Naive thymus-derived CD4-positive, alpha-beta T cell (primary cell): ENCODE measurements at regions not wholly inside any gene's neighbourhood (a gene's known extent, or its start where the extent isn't known, plus 50 kb on each side); places are given as distances from the start of the nearest gene placed in this dataset.

Source experiments
- ATAC-seq: fragments of 150-1000 bp; cut with Tn5 transposase; 2 replicates; pipeline ENCODE4 v1.10.0; 2021; ENCODE audit warnings: mild to moderate bottlenecking, moderate library complexity
- CTCF ChIA-PET: fragments of 350-600 bp; sonication (Branson Sonifier 250); formaldehyde crosslinking; loops from one replicate; lab custom pipeline; 2021; ENCODE audit warnings: antibody characterized with exemption; lab: Charles Lee
- POLR2A ChIA-PET: fragments of 350-600 bp; sonication (Branson Sonifier 250); formaldehyde crosslinking; loops from one replicate; lab custom pipeline; 2021; ENCODE audit warnings: antibody characterized with exemption, inconsistent platforms; lab: Charles Lee
- DNase-seq, 9 donors: peaks; one replicate each; pipeline versions ENCODE4 v3.0.0 to v3.0.0-alpha.2; 2020 to 2022; ENCODE audit warnings: mixed read lengths in 1 of 9
- H3K27ac ChIP-seq: one replicate; pipeline ENCODE4 v1.7.0; 2013; ENCODE audit warnings: mild to moderate bottlenecking, low read depth, low read length, moderate library complexity
- H3K27me3 ChIP-seq, 2 donors: one replicate each; pipeline ENCODE4 v1.7.0; 2013; ENCODE audit warnings: low read length in 2 of 2, mild to moderate bottlenecking in 2 of 2, moderate library complexity in 2 of 2; ENCODE audit not compliant: control insufficient read depth in 2 of 2, insufficient read depth in 2 of 2
- H3K36me3 ChIP-seq, 3 experiments: 1 replicate in 2 of 3; 2 replicates in 1 of 3; pipeline ENCODE4 v1.7.0; 2013; ENCODE audit warnings: low read length in 3 of 3, mild to moderate bottlenecking in 3 of 3, moderate library complexity in 1 of 3; ENCODE audit not compliant: insufficient read depth in 3 of 3, control insufficient read depth in 2 of 3
- H3K4me1 ChIP-seq, 2 donors: one replicate each; pipeline ENCODE4 v1.7.0; 2013; ENCODE audit warnings: low read length in 2 of 2, mild to moderate bottlenecking in 2 of 2, moderate library complexity in 1 of 2; ENCODE audit not compliant: control insufficient read depth in 2 of 2, insufficient read depth in 2 of 2
- H3K4me3 ChIP-seq: 2 replicates; pipeline ENCODE4 v1.7.0; 2013; ENCODE audit warnings: mild to moderate bottlenecking, low read length
- H3K9me3 ChIP-seq, 3 experiments: 1 replicate in 2 of 3; 2 replicates in 1 of 3; pipeline ENCODE4 v1.7.0; 2013; ENCODE audit warnings: low read length in 3 of 3; ENCODE audit not compliant: control insufficient read depth in 2 of 3
- H3K27ac Mint-ChIP-seq, 9 donors: one replicate each; pipeline ENCODE4 v1.8.0; 2020 to 2022; ENCODE audit warnings: mixed read lengths in 9 of 9, mild to moderate bottlenecking in 8 of 9, moderate library complexity in 5 of 9, inconsistent platforms in 2 of 9
- H3K27me3 Mint-ChIP-seq, 5 donors: one replicate each; pipeline ENCODE4 v1.8.0; 2021 to 2022; ENCODE audit warnings: mixed read lengths in 5 of 5, mild to moderate bottlenecking in 1 of 5
- H3K36me3 Mint-ChIP-seq, 5 donors: one replicate each; pipeline ENCODE4 v1.8.0; 2020 to 2022; ENCODE audit warnings: mixed read lengths in 5 of 5, mild to moderate bottlenecking in 3 of 5, inconsistent platforms in 1 of 5
- H3K4me1 Mint-ChIP-seq, 7 donors: one replicate each; pipeline ENCODE4 v1.8.0; 2020 to 2022; ENCODE audit warnings: mixed read lengths in 7 of 7, mild to moderate bottlenecking in 3 of 7, inconsistent platforms in 1 of 7
- H3K4me3 Mint-ChIP-seq, 10 donors: one replicate each; pipeline ENCODE4 v1.8.0; 2020 to 2022; ENCODE audit warnings: mild to moderate bottlenecking in 10 of 10, mixed read lengths in 10 of 10, moderate library complexity in 6 of 10, inconsistent platforms in 2 of 10
- H3K9me3 Mint-ChIP-seq, 11 donors: one replicate each; pipeline ENCODE4 v1.8.0; 2020 to 2022; ENCODE audit warnings: mixed read lengths in 11 of 11, mild to moderate bottlenecking in 4 of 11, inconsistent platforms in 1 of 11, moderate library complexity in 1 of 11
- intact Hi-C, 2 donors: fragments of 100-400 bp; cut with micrococcal nuclease; formaldehyde crosslinking; loops; one replicate each; pipeline ENCODE4 v1.15.1; 2023

DNA sequence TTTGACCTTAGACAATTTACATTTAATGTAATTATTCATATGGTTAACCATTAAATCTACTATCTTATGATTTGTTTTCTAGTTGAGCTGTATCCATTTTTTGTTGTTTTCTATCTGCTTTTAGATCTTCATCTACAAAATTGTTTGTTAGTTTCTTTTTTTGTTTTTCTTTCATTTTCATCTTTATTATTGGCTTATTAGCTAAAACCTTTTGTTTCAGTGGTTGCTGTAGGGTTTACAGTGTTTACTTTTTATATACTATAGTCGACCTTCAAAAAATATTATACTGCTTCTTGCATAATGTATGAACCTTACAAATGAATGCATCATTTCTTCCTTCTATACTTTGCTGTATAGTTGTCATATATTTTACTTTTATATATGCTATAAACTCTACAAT, 651.6 kb upstream of the PLXNA2 start:
- Mint-ChIP-seq H3K36me3 (no peaks in the 10 kb centered on the region), H3K9me3 (peaks cover 0 to 24% (median 2%) of the 10 kb centered on the region in 11 donors), H3K27ac (no peak overlapping the region), H3K4me3 (no peak overlapping the region), H3K27me3 (peaks cover 0 to 21% (median 14%) of the 10 kb centered on the region in 5 donors), H3K4me1 (no peaks in the 10 kb centered on the region)
- no peaks in the 10 kb centered on the region for H3K4me1 ChIP-seq
- DNase-seq, result no peak
- ChIA-PET CTCF (no interaction called here), POLR2A (no interaction called here)
- H3K36me3 ChIP-seq, result no peaks in the 10 kb centered on the region
- no peak for ATAC-seq
- no peak overlapping the region for H3K27ac ChIP-seq
- no peaks in the 10 kb centered on the region for H3K27me3 ChIP-seq
- no peaks in the 10 kb centered on the region for H3K9me3 ChIP-seq
- intact Hi-C loops, result no loop called here
- H3K4me3 ChIP-seq, result no peak overlapping the region

DNA sequence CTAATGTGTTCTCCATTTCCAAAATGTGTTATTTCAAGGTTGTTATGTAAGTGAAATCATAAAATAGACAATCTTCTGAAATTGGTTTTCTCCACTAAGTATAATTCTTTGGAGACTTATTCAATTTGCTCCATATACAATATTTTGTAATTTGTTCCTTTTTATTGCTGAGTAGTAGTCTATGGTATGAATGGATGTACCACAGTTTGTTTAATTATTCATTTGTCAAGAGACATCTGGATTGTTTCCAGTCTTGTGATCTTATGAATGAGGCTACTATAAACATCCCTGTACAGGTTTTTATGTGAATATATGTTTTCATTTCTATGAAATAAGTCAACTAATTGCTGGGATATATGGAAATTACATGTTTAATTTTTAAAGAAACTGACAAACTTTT, 652.6 kb upstream of the PLXNA2 start:
- H3K36me3 ChIP-seq, result no peaks in the 10 kb centered on the region
- ChIA-PET CTCF (no interaction called here), POLR2A (no interaction called here)
- Mint-ChIP-seq H3K36me3 (no peaks in the 10 kb centered on the region), H3K27ac (no peak overlapping the region), H3K27me3 (peaks cover 0 to 21% (median 14%) of the 10 kb centered on the region in 5 donors), H3K4me1 (no peaks in the 10 kb centered on the region), H3K9me3 (peaks cover 0 to 24% (median 4%) of the 10 kb centered on the region in 11 donors), H3K4me3 (no peak overlapping the region)
- no peaks in the 10 kb centered on the region for H3K9me3 ChIP-seq
- no peak overlapping the region for H3K4me3 ChIP-seq
- H3K4me1 ChIP-seq, result no peaks in the 10 kb centered on the region
- intact Hi-C loops, result no loop called here
- ATAC-seq (no peak), DNase-seq (no peak)
- no peaks in the 10 kb centered on the region for H3K27me3 ChIP-seq
- no peak overlapping the region for H3K27ac ChIP-seq

DNA sequence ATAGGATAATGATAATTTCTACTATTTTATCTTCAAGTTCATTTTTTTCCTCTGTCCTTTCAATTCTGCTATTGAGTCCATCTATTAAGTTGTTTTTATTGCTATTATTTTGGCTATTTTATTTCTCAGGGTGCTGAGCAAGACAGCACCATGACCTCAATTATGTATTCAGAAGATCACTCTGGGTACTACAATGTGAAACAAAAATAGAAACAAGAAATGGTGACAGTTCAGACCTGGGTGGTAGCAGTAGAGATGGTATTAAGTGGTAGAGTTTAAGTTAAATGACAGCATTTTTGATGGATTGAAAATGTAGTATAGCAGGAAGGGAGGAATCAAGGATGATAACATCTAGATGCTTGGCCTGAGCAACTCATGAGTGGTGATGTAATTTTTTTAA, 655.3 kb upstream of the PLXNA2 start:
- Mint-ChIP-seq H3K27me3 (peaks cover 0 to 23% (median 12%) of the 10 kb centered on the region in 5 donors), H3K4me3 (no peak overlapping the region), H3K9me3 (peaks cover 0 to 24% (median 4%) of the 10 kb centered on the region in 11 donors), H3K36me3 (no peaks in the 10 kb centered on the region), H3K27ac (no peak overlapping the region), H3K4me1 (no peaks in the 10 kb centered on the region)
- no peak overlapping the region for H3K27ac ChIP-seq
- ATAC-seq (no peak), DNase-seq (no peak)
- H3K4me3 ChIP-seq, result no peak overlapping the region
- no peaks in the 10 kb centered on the region for H3K9me3 ChIP-seq
- intact Hi-C loops, result no loop called here
- ChIA-PET CTCF (no interaction called here), POLR2A (no interaction called here)
- H3K36me3 ChIP-seq, result no peaks in the 10 kb centered on the region
- no peaks in the 10 kb centered on the region for H3K27me3 ChIP-seq
- H3K4me1 ChIP-seq, result no peaks in the 10 kb centered on the region

DNA sequence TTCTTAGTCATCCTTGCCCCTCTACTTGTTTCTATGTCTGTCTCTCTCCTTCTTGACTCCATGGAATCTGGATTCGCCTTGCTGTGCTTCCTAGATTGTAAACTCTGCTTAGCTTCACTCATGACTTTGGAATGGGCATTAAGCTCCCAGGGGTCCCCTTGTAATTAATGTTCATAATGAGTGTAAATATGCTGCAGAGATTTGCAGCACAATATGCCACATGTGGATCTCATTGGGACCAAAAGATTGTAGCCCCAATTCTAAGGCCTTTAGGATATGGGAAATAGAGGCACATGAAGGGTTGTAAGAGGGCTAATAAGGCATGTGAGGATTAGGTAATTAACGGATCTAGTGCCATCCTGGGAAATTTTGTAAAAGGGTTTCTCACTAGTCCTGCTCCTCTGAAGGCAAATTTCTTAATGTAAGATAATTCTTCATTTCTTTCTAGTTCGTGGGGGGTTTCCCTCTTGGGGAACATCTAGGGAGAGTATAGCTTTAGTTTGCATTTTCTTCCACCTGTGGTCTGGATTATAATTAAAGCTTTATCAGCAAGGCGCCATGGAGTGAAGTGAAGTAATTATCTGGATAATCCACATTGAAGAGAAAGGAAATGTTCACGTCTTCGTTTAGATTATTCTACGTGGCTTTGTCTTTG, 659.2 kb upstream of the PLXNA2 start:
- ATAC-seq, result no peak
- ChIA-PET POLR2A (no interaction called here), CTCF (no interaction called here)
- no peaks in the 10 kb centered on the region for H3K36me3 Mint-ChIP-seq
- peaks cover 0 to 24% (median 12%) of the 10 kb centered on the region in 5 donors for H3K27me3 Mint-ChIP-seq
- Histone ChIP-seq H3K9me3 (no peaks in the 10 kb centered on the region), H3K36me3 (no peaks in the 10 kb centered on the region), H3K27ac (no peak overlapping the region), H3K4me1 (no peaks in the 10 kb centered on the region), H3K4me3 (no peak overlapping the region), H3K27me3 (no peaks in the 10 kb centered on the region)
- intact Hi-C loops, result no loop called here
- H3K4me1 Mint-ChIP-seq, result no peaks in the 10 kb centered on the region
- no peak for DNase-seq
- no peak overlapping the region for H3K27ac Mint-ChIP-seq
- peaks cover 0 to 5% (median 3%) of the 10 kb centered on the region in 11 donors for H3K9me3 Mint-ChIP-seq
- no peak overlapping the region for H3K4me3 Mint-ChIP-seq

DNA sequence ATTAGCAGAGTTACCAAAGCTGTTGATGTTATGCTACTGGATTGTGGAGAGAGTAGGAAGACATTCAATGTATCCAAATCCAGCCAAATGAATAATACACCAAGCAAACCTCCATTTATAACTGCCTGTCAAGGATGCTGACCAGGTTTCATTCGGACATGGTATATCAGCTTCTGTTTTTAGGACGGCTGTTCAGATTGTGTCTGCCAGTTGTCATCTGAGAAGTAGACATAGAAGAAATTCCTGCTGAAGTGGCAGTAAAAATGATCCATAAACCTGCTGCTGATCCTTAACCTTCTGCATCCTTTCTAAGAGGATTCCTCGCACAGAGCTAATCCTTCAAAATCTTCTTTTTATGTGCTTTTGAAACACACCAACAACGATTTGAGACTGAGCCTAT, 663.6 kb upstream of the PLXNA2 start:
- H3K27me3 Mint-ChIP-seq, result peaks cover 0 to 18% (median 9%) of the 10 kb centered on the region in 5 donors
- no peak overlapping the region for H3K27ac Mint-ChIP-seq
- Histone ChIP-seq H3K4me3 (no peak overlapping the region), H3K4me1 (no peaks in the 10 kb centered on the region), H3K36me3 (no peaks in the 10 kb centered on the region), H3K9me3 (no peaks in the 10 kb centered on the region), H3K27me3 (no peaks in the 10 kb centered on the region), H3K27ac (no peak overlapping the region)
- DNase-seq (no peak), ATAC-seq (no peak)
- no peaks in the 10 kb centered on the region for H3K36me3 Mint-ChIP-seq
- ChIA-PET CTCF (no interaction called here), POLR2A (no interaction called here)
- no peaks in the 10 kb centered on the region for H3K4me1 Mint-ChIP-seq
- peaks cover 0 to 4% (median 0%) of the 10 kb centered on the region in 11 donors for H3K9me3 Mint-ChIP-seq
- intact Hi-C loops, result no loop called here
- no peak overlapping the region for H3K4me3 Mint-ChIP-seq

DNA sequence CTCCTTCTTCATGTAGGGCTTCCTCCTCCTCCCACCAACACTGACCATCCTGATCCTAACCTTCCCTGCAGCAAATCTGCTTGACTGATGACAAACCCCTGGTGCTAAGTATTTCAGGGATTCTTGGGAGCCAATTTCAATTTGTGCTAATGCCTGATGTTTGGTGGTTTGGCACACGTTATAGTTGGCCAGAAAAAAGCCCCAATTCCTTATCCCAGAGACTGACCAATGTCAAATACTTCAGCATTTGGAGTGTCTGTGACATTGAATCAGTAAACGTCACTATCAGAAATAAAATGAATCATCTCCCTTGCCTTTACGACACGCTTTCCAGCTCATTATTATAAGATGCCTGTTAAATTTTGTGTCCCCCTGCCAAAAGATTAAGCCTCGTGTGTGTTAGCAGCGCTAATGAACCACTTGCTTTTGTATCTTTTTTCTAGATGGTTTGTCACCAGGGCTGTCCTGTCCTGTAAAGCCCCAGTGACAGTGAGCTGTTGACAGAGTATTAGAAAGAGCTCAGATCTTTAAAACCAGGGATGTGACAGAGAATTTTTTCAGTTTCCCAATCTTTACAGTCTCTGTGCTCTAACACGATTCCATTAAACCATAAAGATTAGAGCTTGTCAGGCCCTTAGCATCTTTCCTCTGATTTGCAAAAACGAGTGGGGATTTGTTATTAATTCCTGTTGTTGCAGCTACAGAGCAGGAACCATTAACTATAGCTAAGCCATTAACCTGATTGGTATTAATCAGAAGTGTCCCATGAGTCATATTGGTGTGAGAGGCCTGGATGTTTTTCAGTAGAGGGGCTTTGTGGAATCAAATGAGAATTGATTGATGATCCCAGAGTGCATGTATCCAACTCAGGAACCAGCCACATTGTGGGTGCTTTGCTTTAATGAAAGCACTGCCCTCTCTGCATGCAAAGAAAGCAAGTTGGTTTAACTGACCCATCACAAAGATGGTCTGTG, 665.1 kb upstream of the PLXNA2 start:
- Histone ChIP-seq H3K4me1 (no peaks in the 10 kb centered on the region), H3K36me3 (no peaks in the 10 kb centered on the region), H3K27ac (no peak overlapping the region), H3K4me3 (no peak overlapping the region), H3K27me3 (no peaks in the 10 kb centered on the region), H3K9me3 (no peaks in the 10 kb centered on the region)
- intact Hi-C loops, result no loop called here
- Mint-ChIP-seq H3K4me1 (no peaks in the 10 kb centered on the region), H3K27me3 (peaks cover 0 to 7% (median 0%) of the 10 kb centered on the region in 5 donors), H3K4me3 (no peak overlapping the region), H3K9me3 (peaks cover 0 to 10% (median 0%) of the 10 kb centered on the region in 11 donors), H3K27ac (no peak overlapping the region), H3K36me3 (no peaks in the 10 kb centered on the region)
- DNase-seq (no peak), ATAC-seq (no peak)
- ChIA-PET CTCF (interaction anchor here (0.7 kb wide), 1 partner anchor 11 kb away, joined by 3 read pairs; no protein-coding TSS in a partner anchor), POLR2A (no interaction called here)
